PFSK-1 (cell line): ENCODE measurements at regions not wholly inside any gene's neighbourhood (a gene's known extent, or its start where the extent isn't known, plus 50 kb on each side); places are given as distances from the start of the nearest gene placed in this dataset.

ENCODE experiments used
- FOXP2 ChIP-seq: optimal IDR thresholded peaks from 2 replicates; pipeline ENCODE3; 2011; ENCODE audit warnings: borderline replicate concordance, control low read depth, inconsistent platforms; ENCODE audit not compliant: insufficient read depth; ENCODE audit errors: extremely low read length, extremely low read depth
- POLR2AphosphoS5 ChIP-seq: IDR thresholded peaks from 2 replicates; pipeline ENCODE4 v1.6.1; 2012; ENCODE audit warnings: low read depth, mild to moderate bottlenecking, control low read depth, low read length, moderate library complexity
- REST ChIP-seq, 2 experiments: IDR thresholded peaks; 2 replicates each; pipeline versions ENCODE4 v1.6.1 to v1.8.0; 2011 to 2012; ENCODE audit warnings: low read depth in 2 of 2, low read length in 2 of 2, control low read depth in 1 of 2, inconsistent platforms in 1 of 2, mild to moderate bottlenecking in 1 of 2, moderate library complexity in 1 of 2; ENCODE audit not compliant: insufficient read depth in 1 of 2
- SIN3A ChIP-seq: IDR thresholded peaks from 2 replicates; pipeline ENCODE4 v1.6.1; 2012; ENCODE audit warnings: mild to moderate bottlenecking, low read length, moderate library complexity, borderline replicate concordance; ENCODE audit not compliant: insufficient read depth
- TAF1 ChIP-seq: IDR thresholded peaks from 2 replicates; pipeline ENCODE4 v1.6.1; 2012; ENCODE audit warnings: low read length, control low read depth, borderline replicate concordance; ENCODE audit not compliant: insufficient read depth

- TF ChIP-seq FOXP2 (no peak), POLR2AphosphoS5 (no peak), TAF1 (no peak), SIN3A (no peak), REST (IDR thresholded peaks at IDR 0.05; ENCODE audit: insufficient read depth in 1 of 2, low read depth in 2 of 2, low read length in 2 of 2) (no peak)
These were observed 87.7 kb upstream of the CHST15 start for GRCh38 chr10:124180947-124181549.

GRCh38 chr10:124180044-124180745 is 86.8 kb upstream of the CHST15 start:
- TF ChIP-seq REST (IDR thresholded peaks at IDR 0.05; ENCODE audit: insufficient read depth in 1 of 2, low read depth in 2 of 2, low read length in 2 of 2) (no peak), FOXP2 (no peak), POLR2AphosphoS5 (no peak), TAF1 (no peak), SIN3A (no peak)

GRCh38 chr10:124179308-124180043 is 86.1 kb upstream of the CHST15 start:
- TF ChIP-seq POLR2AphosphoS5 (no peak), SIN3A (no peak), TAF1 (no peak), FOXP2 (no peak), REST (IDR thresholded peaks at IDR 0.05; ENCODE audit: insufficient read depth in 1 of 2, low read depth in 2 of 2, low read length in 2 of 2) (no peak)

- no peak for TF ChIP-seq POLR2AphosphoS5
- TF ChIP-seq REST (IDR thresholded peaks at IDR 0.05; ENCODE audit: insufficient read depth in 1 of 2, low read depth in 2 of 2, low read length in 2 of 2), result no peak
- TF ChIP-seq TAF1, result no peak
- no peak for TF ChIP-seq FOXP2
- TF ChIP-seq SIN3A, result no peak
These were observed 83.8 kb upstream of the CHST15 start for GRCh38 chr10:124177180-124177518.
